Stimulated activated CD4-positive, alpha-beta T cell treated with anti-CD3 and anti-CD28 coated beads, Interleukin-15, amount 100 ng/mL, for 48 hours (primary cell): ENCODE measurements at regions not wholly inside any gene's neighbourhood (a gene's known extent, or its start where the extent isn't known, plus 50 kb on each side); places are given as distances from the start of the nearest gene placed in this dataset.

Source experiments
- DNase-seq, 2 donors: peaks; one replicate each; pipeline ENCODE4 v3.0.0-alpha.2; 2020; ENCODE audit warnings: low read depth in 2 of 2

GRCh38 chr7:17689361-17689902 is 250.9 kb downstream of the SNX13 start:
- no peak for DNase-seq

DNA sequence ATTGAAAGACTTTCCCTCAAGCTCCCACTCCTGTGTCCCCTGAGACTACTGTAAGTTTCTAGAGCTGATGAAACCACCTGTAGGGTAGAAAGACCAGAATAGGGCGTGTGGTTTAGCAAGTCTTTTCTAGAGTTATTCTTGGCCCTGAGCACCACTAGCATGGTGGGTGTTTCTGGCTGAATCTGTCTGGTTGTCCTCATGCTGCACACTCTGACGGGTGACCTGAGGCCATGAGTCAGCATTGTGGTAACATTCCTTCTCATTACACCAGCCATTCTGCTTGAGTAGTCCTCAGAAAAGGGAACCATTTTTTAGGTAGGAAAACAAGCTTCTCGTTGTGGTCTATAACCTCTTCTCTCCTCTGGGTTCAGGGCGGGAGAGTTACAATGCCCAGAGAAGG is 250.3 kb downstream of the SNX13 start:
- DNase-seq = no peak

DNA sequence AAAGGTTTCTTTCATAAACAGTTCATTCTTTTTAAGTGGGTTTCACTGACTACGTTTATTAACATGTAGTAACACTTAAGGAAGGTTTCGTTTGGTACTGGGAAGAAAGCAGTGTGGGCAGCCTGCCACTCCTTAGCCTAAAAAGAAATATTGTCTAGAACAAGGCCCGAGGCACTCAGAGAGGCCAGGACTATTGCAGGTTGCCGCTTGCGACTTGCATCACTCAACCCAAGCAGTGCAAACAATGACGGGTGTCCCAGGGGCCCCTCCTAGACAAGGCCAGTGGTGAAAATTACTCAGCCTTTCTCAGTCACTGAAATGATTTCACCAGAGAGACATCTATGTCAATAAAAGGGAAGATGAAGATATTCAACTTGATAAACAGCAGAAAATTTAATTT is 243.9 kb downstream of the SNX13 start:
- no peak for DNase-seq

- DNase-seq = no peak
Measured at GRCh38 chr7:17697128-17697881, 243.0 kb downstream of the SNX13 start.

DNA sequence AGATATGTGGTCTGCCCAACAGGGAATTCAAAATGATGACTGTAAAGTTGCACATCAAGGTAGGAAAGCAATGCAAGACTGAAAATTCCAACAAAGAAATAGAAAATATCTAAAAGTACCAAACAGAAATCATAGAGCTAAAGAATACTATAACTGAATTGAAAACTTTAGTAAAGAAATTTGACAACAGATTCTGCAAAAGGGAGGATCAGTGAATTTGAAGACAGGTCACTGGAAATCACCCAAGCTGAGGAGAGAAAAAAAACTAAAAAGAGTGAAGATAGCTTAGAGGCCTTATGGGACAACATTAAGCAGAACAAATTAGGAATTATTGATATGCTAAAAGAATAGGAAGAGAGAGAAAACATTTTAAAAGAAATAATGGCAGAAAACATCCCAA is 240.6 kb downstream of the SNX13 start:
- DNase-seq = no peak

GRCh38 chr7:17700138-17700537 is 240.2 kb downstream of the SNX13 start:
- DNase-seq = no peak

GRCh38 chr7:17706275-17706674 is 234.0 kb downstream of the SNX13 start:
- DNase-seq = no peak

- DNase-seq = peak in 1 of 2 donors; percentile 11
Measured at GRCh38 chr7:17706734-17707133, 233.6 kb downstream of the SNX13 start.

- no peak for DNase-seq
Measured at GRCh38 chr7:17709127-17709526, 231.2 kb downstream of the SNX13 start.

- no peak for DNase-seq
Measured at GRCh38 chr7:17709599-17709998, 230.7 kb downstream of the SNX13 start.

DNA sequence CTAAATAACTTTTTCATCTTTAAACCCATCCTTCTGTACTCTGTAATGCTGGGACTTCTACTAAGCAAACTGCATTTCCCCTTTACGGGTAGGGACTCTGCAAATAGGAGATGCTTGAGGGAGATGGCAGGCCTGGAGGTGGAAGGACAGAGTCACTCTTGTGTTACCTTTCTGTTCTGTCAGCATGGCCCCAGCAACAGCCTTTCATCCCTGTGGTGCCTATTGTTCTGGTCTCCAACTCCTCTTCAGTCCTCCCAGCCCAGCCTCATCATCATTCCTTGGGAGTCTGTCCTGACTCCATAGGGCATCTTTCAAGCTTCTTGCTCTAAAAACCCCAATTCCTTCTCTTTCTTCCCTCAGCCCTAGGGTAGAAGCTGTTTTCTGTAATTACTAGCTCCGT is 230.0 kb downstream of the SNX13 start:
- DNase-seq = no peak

- DNase-seq = no peak
Measured at GRCh38 chr7:17713584-17713983, 226.7 kb downstream of the SNX13 start.

GRCh38 chr7:17716816-17717215 is 223.5 kb downstream of the SNX13 start:
- DNase-seq = no peak

DNA sequence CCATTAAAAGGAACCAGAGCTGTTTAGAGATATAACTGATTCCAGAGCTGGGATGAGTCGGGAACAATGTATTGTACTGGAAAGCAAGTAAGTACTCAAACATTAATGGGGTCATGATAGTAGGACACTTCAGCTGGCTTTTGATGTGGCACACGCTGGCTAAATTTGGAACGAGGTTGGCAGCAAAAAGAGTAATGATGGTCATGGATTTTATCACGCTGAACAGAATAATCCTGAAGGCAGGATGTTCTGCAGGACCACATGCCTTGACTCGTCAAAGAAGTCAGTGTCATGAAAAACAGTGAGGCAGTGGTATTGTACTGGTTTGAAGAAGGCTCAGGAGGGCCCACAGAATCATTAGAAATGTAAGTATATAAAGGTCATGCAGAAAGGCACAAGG is 220.3 kb downstream of the SNX13 start:
- no peak for DNase-seq

GRCh38 chr7:17721736-17722285 is 218.5 kb downstream of the SNX13 start:
- DNase-seq = no peak

DNA sequence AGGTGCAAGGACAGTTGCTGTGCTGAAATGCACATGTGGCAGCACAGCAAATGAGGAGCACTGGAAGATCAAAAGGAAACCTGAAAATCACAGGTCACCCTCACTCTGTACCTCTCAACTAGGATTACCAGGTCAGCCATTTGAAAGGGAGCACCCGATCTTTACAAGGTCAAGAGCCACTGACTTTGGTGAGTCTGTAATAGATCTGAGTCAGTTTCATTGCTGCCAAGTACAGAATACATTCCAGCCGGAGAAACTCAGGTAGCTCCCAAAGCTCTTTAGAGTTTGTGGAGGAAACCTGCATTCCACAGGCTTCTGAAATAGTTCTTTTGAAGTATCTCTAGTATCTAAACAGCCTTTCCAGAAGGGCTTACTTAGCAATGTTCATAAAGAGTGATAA is 217.5 kb downstream of the SNX13 start:
- DNase-seq = no peak

GRCh38 chr7:17725821-17726220 is 214.5 kb downstream of the SNX13 start:
- DNase-seq = no peak

GRCh38 chr7:17732083-17732482 is 208.2 kb downstream of the SNX13 start:
- DNase-seq = no peak
